HG03442 (cell line): ENCODE measurements at regions not wholly inside any gene's neighbourhood (a gene's known extent, or its start where the extent isn't known, plus 50 kb on each side); places are given as distances from the start of the nearest gene placed in this dataset.

ENCODE experiments used
- ATAC-seq: cut with Tn5 transposase; IDR thresholded peaks from one replicate; pipeline ENCODE4 v1.9.1; 2021; ENCODE audit warnings: mild to moderate bottlenecking, moderate library complexity; ENCODE audit not compliant: unreplicated experiment

DNA sequence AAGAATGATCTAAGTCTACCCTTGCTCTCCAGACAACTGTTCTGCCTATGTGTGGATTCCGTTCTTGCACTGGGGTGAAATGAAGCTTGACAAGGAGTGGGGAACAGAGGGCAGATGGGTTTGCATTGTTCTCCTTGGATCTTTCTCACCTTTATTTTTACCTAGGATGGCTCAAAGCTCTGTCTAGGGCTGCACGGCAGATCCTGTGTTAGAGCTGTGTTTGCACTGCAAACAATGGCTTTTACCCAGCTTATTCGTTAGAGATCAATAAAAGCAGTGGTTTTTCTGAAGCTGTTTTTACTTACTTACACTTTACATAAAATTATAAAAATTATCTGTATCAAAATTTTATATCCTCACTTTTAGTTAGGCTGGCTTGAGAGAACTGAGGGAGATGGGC, 105.1 kb downstream of the LRIG3 start:
- ATAC-seq, result no peak

DNA sequence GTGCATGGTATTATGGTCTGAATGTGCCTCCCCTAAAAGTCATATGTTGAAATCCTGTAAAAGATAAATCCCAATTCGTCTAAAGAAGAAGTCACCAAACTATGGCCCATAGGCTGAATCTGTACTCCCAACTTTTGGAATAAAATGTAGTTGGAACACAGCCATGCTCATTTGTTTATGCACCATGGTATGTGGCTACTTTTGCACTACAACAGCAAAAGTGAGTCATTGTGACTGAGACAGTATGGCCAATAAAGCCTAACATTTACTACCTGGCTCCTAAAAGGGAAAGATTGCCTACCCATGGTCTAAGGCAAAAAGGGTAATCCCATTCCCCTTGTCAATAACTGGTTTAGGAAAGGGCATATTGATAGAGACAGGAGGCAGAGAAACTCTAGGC, 101.8 kb downstream of the LRIG3 start:
- no peak for ATAC-seq

DNA sequence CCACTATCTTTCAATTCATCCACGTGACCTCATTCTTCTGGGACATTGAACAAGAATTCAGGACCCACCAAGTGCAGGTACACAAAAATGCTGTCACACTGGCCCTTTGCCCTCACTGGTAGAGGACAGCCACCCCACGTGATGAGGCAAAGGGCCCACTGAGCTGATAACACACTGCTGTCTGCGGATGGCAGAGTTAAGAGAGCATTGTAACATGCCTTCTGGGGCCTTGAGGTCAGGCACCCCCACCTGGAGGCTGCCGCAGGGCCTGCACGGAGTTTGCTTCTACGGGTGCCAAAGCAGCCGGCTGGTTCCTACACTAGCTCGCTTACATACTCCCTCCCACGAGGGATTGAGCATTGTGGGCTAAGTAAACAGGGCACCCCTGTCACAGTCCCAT, 101.0 kb downstream of the LRIG3 start:
- no peak for ATAC-seq

DNA sequence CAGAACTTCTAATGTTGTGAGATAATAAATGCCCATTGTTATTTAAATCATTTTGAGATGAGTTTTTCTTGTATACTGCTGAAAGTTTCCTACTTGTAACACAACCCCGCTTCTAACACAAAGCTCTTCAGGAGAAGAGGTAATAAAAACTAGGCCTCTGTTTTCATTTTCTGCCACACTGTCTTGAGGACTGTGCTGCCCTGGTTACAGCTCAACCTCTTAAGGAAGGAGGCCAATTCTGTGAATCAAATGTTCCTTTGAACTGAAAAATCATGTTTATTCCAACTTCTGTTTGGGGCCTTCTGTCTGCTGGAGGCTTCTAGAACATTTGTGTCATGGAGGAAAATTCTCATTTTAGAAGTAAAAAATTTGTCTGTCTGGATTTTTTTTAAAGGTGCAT, 100.3 kb downstream of the LRIG3 start:
- ATAC-seq, result no peak
